ENCODE measurements at regions not wholly inside any gene's neighbourhood (a gene's known extent, or its start where the extent isn't known, plus 50 kb on each side); places are given as distances from the start of the nearest gene placed in this dataset.

DNA sequence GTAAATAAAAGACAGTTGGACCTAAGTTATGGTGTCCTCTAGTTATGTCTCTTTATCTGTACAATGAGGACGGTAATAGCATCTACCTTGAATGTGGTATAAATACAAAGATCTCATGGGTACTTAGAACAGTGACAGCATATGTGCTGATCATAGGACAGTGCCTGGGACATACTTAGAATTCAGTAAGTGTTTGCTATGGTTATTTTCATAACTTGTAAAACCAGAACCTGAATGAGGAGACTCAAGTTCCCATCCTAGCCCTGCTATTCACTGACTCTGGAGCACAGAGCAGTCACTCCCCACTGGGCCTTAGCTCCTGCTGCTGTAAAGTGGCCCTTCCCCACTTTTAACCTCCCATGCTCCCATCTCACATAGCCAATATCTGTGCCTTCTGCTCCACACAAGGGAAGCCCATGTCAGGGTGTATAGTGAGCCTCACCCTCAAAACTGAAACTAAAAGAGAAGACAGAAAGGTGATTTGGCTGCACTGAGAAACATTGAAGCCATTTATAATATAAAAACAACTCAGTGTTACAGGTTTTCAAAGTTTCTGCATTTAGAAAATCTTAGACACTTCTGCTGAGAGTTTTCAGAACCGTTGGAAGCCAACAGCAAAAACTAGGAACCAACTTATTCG lies 225.4 kb upstream of the UBE2E2 start:
- no peak for DNase-seq
- Histone ChIP-seq H3K9me3 (no peaks in the 10 kb centered on the region), H3K4me1 (no peaks in the 10 kb centered on the region), H3K27me3 (no peaks in the 10 kb centered on the region), H3K36me3 (no peaks in the 10 kb centered on the region), H3K27ac (no peak overlapping the region), H3K4me3 (no peak overlapping the region)
- in situ Hi-C loops (cut with MboI; ENCODE audit: low pct_ligation_motif_present in 1 of 4, low pct_unique_long_range_greater_than_20kb in 1 of 4, low sequenced_read_pairs in 3 of 4) (no loop called here), intact Hi-C loops (cut with DNase I; ENCODE audit: low total_unique reads) (loop anchor here (5.0 kb wide), 1 partner anchor 1160 kb away; no protein-coding TSS in a partner anchor)
- no peak for TF ChIP-seq POLR2AphosphoS5 (IDR thresholded peaks at IDR 0.05)
- no peak for TF ChIP-seq EP300 (IDR thresholded peaks at IDR 0.05; ENCODE audit: low read depth)
- TF ChIP-seq POLR2A (IDR thresholded peaks at IDR 0.05): no peak
- TF ChIP-seq, protein P1, sequence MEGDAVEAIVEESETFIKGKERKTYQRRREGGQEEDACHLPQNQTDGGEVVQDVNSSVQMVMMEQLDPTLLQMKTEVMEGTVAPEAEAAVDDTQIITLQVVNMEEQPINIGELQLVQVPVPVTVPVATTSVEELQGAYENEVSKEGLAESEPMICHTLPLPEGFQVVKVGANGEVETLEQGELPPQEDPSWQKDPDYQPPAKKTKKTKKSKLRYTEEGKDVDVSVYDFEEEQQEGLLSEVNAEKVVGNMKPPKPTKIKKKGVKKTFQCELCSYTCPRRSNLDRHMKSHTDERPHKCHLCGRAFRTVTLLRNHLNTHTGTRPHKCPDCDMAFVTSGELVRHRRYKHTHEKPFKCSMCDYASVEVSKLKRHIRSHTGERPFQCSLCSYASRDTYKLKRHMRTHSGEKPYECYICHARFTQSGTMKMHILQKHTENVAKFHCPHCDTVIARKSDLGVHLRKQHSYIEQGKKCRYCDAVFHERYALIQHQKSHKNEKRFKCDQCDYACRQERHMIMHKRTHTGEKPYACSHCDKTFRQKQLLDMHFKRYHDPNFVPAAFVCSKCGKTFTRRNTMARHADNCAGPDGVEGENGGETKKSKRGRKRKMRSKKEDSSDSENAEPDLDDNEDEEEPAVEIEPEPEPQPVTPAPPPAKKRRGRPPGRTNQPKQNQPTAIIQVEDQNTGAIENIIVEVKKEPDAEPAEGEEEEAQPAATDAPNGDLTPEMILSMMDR (IDR thresholded peaks at IDR 0.05): no peak
- 65 to 70% methylated on average over 3 of the region's 3 CpGs for WGBS, 2 donors (ENCODE audit: low coverage in 1 of 2)

DNA sequence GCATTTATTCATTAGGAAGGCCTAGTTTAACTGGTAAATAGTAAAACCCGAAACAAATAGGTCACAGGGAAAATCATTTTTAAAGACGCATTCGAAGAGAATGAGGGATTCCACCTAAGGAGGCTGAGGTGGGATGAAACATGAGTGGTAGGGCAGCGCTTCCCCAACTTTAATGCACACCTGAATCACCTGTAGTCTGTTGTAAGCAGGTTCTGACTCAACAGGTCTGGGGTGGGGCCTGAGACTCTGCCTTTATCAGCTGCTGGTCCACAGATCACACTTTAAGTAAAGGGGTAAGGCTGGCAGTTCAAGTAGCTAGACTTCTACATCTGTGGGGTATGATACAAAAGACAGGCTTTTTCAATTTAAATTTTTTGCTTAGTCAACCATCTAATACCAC lies 223.5 kb upstream of the UBE2E2 start:
- Histone ChIP-seq H3K9me3 (no peaks in the 10 kb centered on the region), H3K4me1 (no peaks in the 10 kb centered on the region), H3K36me3 (no peaks in the 10 kb centered on the region), H3K27me3 (no peaks in the 10 kb centered on the region), H3K4me3 (no peak overlapping the region), H3K27ac (no peak overlapping the region)
- no peak for DNase-seq
- intact Hi-C loops (cut with DNase I; ENCODE audit: low total_unique reads) (loop anchor here (5.0 kb wide), 1 partner anchor 1158 kb away; no protein-coding TSS in a partner anchor), in situ Hi-C loops (cut with MboI; ENCODE audit: low pct_ligation_motif_present in 1 of 4, low pct_unique_long_range_greater_than_20kb in 1 of 4, low sequenced_read_pairs in 3 of 4) (no loop called here)
- TF ChIP-seq, protein P1 (IDR thresholded peaks at IDR 0.05): no peak
- TF ChIP-seq POLR2AphosphoS5 (IDR thresholded peaks at IDR 0.05): no peak
- no peak for TF ChIP-seq POLR2A (IDR thresholded peaks at IDR 0.05)
- TF ChIP-seq EP300 (IDR thresholded peaks at IDR 0.05; ENCODE audit: low read depth): no peak
- 89 to 93% methylated on average over 4 of the region's 4 CpGs for WGBS, 2 donors (ENCODE audit: low coverage in 1 of 2)

DNA sequence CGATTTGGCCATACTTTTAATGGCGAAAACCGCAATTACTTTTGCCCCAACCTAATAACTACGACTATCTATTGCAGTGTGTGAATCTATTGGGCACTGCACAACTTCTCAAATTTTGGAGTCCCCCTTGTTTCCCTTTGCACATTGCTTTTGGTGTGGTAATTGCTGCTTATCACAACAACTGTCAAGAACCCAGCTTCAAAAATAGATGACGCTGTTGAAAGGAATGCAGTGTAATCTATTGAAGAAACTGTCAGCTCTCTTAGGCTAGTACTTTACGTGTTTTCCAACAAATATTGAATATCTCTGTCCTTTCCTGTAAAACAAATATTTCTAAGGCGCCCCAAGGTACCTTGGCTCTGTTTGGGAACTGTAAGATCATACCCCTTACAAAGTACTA lies 222.8 kb upstream of the UBE2E2 start:
- in situ Hi-C loops (cut with MboI; ENCODE audit: low pct_ligation_motif_present in 1 of 4, low pct_unique_long_range_greater_than_20kb in 1 of 4, low sequenced_read_pairs in 3 of 4) (no loop called here), intact Hi-C loops (cut with DNase I; ENCODE audit: low total_unique reads) (no loop called here)
- H3K4me1 ChIP-seq: no peaks in the 10 kb centered on the region
- no peak for DNase-seq
- no peak overlapping the region for H3K27ac ChIP-seq
- no peaks in the 10 kb centered on the region for H3K27me3 ChIP-seq
- H3K36me3 ChIP-seq: no peaks in the 10 kb centered on the region
- TF ChIP-seq EP300 (IDR thresholded peaks at IDR 0.05; ENCODE audit: low read depth): no peak
- no peak for TF ChIP-seq POLR2A (IDR thresholded peaks at IDR 0.05)
- TF ChIP-seq POLR2AphosphoS5 (IDR thresholded peaks at IDR 0.05): no peak
- TF ChIP-seq, protein P1 (IDR thresholded peaks at IDR 0.05): no peak
- 90 to 91% methylated on average over 7 of the region's 7 CpGs for WGBS, 2 donors (ENCODE audit: low coverage in 1 of 2)
- H3K9me3 ChIP-seq: no peaks in the 10 kb centered on the region
- no peak overlapping the region for H3K4me3 ChIP-seq

DNA sequence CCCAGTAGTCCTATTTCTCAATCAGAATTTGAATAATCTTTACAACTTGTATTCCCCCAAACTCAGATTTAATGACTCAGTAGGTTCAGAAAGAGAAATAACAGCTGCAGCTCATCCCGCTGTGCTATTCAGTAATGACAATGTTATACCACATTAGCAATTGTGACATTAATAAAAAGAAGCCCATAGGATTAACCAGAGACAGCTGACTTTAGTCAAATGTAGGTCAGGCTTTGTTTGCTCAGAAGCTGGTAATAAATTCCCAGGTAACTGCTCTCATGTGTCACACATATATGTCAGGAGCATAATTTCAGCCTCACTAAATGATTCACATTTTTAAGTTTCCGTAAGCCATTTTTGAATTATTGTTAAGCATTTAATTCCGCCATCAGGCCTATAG lies 222.0 kb upstream of the UBE2E2 start:
- no peak for DNase-seq
- in situ Hi-C loops (cut with MboI; ENCODE audit: low pct_ligation_motif_present in 1 of 4, low pct_unique_long_range_greater_than_20kb in 1 of 4, low sequenced_read_pairs in 3 of 4) (no loop called here), intact Hi-C loops (cut with DNase I; ENCODE audit: low total_unique reads) (no loop called here)
- no peaks in the 10 kb centered on the region for H3K27me3 ChIP-seq
- H3K4me1 ChIP-seq: no peaks in the 10 kb centered on the region
- H3K4me3 ChIP-seq: no peak overlapping the region
- WGBS, 2 donors (ENCODE audit: low coverage in 1 of 2): 83 to 85% methylated on average over 3 of the region's 3 CpGs
- no peaks in the 10 kb centered on the region for H3K36me3 ChIP-seq
- no peaks in the 10 kb centered on the region for H3K9me3 ChIP-seq
- no peak overlapping the region for H3K27ac ChIP-seq
- TF ChIP-seq POLR2A (IDR thresholded peaks at IDR 0.05): no peak
- no peak for TF ChIP-seq EP300 (IDR thresholded peaks at IDR 0.05; ENCODE audit: low read depth)
- TF ChIP-seq, protein P1 (IDR thresholded peaks at IDR 0.05): no peak
- no peak for TF ChIP-seq POLR2AphosphoS5 (IDR thresholded peaks at IDR 0.05)
